A673 (cell line): ENCODE measurements at regions not wholly inside any gene's neighbourhood (a gene's known extent, or its start where the extent isn't known, plus 50 kb on each side); places are given as distances from the start of the nearest gene placed in this dataset.

ENCODE experiments used
- CTCF ChIP-seq: fragments of 300-800, 200-600 bp; sonication (generic); conservative IDR thresholded peaks from 2 replicates; pipeline ENCODE4 v1.5.1; 2017; ENCODE audit warnings: low read depth, mild to moderate bottlenecking, antibody characterized with exemption, low read length, moderate library complexity, mixed read lengths
- EZH2 ChIP-seq: fragments of 200-600 bp; sonication (generic); IDR thresholded peaks from 2 replicates; pipeline ENCODE4 v1.6.1; 2017; ENCODE audit warnings: borderline replicate concordance, low read depth, mild to moderate bottlenecking, mixed read lengths, antibody characterized with exemption, low read length; ENCODE audit not compliant: poor library complexity, severe bottlenecking

DNA sequence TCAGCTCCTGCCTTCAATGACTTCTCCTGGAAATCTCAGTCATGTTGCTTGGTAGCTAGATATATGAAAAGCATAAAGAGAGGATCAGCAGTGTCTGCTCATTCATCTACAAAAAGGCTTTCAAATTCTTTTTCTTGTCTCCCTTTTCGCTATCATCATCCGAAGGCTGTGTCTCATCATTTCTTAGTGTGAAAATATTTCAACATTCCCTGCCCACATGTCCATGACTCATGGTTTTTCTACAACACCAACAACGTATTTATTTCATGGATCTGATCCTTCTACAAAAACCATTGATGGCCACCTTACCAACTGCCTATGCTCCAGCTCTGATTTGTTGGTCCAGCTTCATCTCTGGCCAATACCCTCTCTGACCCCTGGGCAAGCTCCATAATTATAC lies 472.5 kb upstream of the GHITM start:
- TF ChIP-seq CTCF (no peak), EZH2 (no peak)
